ENCODE measurements at regions not wholly inside any gene's neighbourhood (a gene's known extent, or its start where the extent isn't known, plus 50 kb on each side); places are given as distances from the start of the nearest gene placed in this dataset.

DNA sequence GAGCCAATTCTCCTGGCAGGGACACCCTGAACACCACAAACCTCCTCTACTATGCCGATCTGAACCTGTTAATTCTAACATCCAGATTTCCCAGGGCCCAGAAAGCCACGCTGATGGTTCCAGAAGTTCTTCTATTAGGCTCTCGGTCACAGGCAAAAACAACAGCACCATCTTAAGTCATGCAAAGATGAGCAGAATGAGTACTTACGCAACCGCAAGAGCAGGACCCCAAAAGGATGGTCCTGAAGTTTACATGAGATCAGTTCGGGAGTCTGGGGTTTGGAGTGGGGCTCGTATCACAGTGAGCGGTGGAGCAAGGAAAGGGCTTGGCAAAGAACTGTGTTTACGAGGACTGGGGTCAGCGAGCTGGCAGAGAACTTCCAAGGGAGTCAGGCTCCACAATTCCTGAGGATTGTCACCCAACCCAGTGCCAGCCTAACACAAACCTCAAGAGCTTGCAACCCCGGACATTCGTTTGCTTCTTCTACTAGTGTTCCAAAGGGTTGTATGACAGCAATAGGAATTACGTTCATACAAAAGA lies 532.6 kb downstream of the TNS3 start:
- DNase-seq (ENCODE audit: low read depth in 2 of 3, low spot score in 2 of 3): no peak

DNA sequence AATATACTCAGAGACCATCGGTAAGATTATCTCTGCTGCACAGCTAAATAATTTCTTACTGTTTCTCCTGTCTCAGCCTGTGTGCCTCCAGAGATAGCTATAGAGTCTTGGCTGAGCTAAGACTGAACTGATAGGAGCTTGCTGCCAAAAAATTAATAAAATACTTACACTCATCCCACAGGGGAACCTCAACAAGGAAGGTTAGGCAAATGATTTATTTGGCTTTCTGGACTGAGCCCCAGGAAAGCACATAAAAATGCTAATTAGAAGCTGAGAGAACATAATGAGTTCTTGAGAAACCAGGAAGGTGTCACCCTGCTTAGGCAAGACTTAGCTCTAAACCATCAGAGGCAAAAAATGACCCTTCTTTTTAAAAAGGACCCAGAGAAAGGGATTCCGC lies 534.5 kb downstream of the TNS3 start:
- DNase-seq (ENCODE audit: low read depth in 2 of 3, low spot score in 2 of 3): no peak

DNA sequence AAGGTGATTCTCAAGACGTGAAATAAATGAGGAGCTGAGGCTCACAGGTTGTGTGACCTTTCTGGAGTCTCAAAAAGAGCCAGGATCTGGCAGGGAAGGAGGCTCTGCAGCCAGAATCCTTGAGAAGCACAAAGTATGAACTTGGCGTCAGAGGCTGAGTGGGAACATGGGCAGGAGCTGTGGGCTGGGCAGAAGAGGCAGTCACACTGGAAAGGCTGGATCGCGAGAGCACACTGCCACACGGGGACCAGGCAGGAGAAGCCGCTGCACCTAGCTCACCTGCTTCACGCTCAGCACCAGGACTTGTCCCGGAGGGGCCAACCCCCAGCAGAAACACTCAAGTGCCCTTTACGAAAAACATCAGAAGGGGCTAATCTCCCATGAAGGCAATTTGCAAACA lies 535.0 kb downstream of the TNS3 start:
- no peak for DNase-seq (ENCODE audit: low read depth in 2 of 3, low spot score in 2 of 3)

DNA sequence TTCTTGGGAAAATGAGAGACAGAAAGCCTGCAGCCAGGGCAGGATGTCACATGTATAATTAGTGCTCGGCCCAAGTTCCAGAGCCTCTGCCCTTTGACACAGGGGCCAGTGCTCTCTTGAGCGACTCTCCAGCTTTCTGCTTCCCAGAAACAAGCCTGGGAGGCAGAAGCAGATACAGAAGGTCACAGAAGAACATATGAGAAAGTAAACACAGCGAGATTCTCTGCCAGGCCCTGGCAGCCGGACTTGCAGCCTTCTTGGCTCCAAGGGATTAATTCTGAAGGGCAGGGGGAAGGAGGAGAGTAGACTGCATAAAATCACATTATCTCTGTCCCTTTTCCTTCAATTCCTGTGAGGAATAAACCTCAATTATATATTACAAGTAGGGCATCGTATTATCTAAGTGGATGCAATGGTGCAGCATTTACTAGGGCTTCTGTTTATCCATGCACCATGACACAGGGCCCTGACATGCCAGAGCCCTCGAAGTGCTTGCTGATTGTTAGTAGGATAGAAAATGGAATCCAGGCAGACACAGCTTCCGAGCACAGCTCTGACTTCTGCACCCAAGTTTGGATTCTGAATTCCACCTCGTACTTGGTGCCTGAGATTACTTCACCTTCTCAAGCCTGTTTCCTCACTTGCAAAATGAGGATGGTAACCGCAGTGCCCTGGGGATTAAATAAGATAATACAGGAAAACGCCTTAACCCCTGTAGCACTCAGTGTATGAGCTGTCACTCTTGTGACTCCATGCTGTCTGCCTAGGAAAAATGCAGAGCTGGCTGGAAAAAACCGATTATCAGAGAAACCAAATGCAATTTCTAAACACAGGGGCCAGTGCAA lies 536.5 kb downstream of the TNS3 start:
- DNase-seq (ENCODE audit: low read depth in 2 of 3, low spot score in 2 of 3): no peak

DNA sequence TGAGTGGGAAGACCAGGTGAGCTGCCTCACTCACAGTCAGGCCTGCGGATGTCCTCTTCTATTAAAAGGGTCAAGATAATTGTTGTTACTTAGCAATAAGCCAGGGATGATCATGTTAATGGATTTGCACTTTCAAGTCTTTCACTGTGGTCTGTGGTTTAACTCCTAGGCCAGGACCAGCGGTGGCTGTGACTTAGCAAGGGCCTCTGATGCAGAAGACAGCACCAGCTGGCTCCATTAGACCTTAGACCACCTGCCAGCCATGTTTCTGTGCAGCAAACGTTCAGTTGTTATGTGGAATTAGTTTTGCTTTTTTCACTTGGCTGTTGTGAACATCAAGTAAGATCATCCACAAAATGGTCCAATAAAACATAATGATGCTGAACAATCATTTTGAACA lies 537.3 kb downstream of the TNS3 start:
- no peak for DNase-seq (ENCODE audit: low read depth in 2 of 3, low spot score in 2 of 3)

DNA sequence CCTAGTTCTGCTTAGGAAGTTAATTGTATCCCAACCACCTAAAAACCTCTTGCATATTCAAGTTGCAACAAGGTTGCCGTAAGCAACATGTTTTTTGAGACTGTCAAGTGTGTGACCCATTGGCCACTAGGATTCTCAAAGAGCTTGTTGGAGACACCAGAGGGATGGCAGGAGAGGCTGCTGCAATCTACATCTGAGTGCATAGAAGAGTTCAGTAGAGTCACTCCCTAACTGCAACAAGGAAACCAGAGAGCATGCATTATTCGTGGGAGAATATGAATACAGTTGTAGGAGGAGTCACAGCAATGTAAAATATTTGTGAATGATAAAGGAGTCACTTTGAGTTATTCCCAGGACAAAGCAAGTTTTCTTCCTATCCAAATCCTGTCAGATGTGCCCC lies 538.6 kb downstream of the TNS3 start:
- DNase-seq (ENCODE audit: low read depth in 2 of 3, low spot score in 2 of 3): no peak

DNA sequence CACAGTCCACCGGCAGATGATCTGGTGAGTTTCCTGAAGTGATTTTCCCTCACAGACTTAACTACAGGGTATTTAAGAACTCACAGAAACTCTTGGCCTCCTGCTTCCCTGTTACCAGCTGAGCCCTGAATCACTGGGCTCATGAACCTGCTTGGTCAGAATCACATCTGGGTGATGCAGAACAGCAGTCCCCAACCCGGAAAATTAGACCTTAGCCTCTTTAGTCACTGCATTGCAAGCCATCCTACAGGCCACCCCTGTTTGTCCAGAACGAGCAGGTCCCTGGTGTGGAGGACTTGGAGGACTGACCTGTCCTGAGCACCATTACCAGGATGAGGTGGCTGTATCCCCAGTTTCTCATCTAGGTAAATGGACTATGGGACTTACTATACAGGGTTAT lies 539.2 kb downstream of the TNS3 start:
- no peak for DNase-seq (ENCODE audit: low read depth in 2 of 3, low spot score in 2 of 3)

DNA sequence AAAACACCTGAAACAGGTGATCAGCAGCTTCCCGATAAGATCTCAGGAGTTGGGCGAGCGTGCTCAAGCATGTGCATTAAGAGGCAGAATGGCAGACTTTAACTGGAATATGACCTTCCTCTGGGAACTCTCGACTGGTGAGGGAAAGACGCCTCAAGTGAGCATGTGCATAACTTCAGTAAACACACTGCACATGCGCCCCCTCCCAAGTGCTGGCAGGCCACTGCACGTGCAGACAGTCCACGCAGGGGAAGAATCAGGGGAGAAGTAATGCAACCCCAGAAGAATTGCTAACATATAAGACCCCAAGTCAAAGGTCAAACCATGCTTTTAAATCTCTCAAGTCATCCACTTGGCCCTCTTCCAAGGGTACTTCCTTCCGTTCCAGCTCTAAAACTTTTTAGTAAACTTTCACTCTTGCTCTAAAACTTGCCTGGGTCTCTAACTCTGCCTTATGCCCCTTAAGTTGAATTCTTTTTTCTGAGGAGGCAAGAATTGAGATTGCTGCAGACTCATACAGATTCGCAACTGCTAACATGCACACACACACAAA lies 541.0 kb downstream of the TNS3 start:
- DNase-seq (ENCODE audit: low read depth in 2 of 3, low spot score in 2 of 3): peak in 1 of 3 donors; percentile 18

DNA sequence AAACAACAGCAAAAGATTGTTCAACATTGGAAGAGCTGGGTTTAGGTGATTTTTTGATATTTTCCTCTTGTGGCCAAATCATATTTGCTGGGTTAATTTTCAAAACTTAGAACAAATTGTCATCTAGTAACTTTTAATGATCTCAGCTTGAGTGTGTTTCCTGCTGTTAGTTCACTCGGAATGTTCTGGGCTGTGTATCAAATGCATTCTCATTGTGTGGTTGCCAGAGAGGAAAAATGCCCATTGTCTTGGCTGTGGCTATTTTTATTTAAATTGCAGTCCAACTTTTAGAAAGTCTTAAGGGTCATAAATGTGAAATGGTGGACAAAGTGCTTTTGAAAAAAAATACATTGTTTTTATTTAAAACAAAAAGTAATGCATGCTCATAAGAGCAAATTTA lies 542.0 kb downstream of the TNS3 start:
- DNase-seq (ENCODE audit: low read depth in 2 of 3, low spot score in 2 of 3): no peak

DNA sequence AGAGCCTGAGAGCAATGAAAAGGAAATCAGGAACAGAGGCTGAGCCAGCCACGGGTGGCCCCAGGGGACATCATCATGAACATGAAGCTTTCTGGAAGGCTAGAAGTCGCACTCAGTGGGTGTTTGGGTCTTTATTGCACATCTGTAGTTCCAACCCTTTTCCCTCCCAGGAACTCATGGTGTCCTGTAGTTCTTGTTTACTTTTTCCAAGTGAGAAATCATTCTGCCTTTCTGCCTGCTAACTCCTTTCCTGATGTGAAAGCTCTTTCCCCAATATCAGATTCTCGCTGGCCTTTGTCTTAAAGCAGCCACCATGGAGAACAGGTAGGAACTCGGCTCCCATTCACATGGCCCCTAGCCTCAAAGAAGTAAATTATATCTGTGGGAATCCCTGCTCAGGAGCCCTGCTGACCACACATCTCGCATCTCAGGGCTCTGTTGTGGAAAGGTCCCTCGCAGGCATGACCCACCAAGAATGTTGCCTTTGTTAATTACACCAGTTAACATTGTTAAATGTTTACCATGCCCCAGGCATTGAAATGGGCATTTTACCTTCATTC lies 542.7 kb downstream of the TNS3 start:
- no peak for DNase-seq (ENCODE audit: low read depth in 2 of 3, low spot score in 2 of 3)

DNA sequence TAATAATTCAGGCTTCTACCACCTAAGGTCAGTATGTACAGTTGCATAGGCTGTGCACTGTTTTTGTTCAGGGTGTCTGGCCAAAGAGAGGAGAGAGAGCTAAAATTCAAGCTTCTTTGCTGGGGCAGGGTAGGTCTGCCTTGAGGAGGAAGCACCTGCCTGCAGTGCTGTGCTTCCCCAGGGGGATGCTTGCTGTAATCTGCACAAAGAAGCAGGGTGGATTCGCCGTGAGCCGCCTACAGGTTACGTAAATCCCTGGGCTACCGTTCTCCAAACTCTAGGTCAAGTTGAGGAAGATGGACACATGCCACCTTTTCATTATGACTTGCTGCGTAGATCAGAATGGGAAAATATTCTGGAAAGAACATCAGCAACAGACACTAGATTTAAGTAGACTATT lies 543.3 kb downstream of the TNS3 start:
- no peak for DNase-seq (ENCODE audit: low read depth in 2 of 3, low spot score in 2 of 3)

DNA sequence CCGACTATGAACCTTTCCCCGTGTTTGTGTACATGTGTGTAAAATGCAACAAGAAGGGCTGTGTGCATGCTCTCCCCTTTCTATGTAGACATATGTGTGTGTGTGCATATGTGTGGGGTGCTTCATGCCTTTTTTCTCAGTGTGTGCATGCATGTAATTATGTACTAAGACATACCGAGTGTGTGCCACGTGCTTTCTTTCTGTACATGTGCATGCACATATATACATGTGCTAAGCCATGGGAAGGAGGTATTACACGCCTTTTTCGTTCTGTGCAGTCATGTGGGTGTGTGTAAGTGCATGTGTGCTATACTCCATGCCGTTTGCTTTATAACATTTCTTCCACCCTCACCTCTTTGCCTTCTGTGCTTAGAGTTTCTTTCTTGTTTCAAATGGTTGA lies 544.3 kb downstream of the TNS3 start:
- DNase-seq (ENCODE audit: low read depth in 2 of 3, low spot score in 2 of 3): no peak

DNA sequence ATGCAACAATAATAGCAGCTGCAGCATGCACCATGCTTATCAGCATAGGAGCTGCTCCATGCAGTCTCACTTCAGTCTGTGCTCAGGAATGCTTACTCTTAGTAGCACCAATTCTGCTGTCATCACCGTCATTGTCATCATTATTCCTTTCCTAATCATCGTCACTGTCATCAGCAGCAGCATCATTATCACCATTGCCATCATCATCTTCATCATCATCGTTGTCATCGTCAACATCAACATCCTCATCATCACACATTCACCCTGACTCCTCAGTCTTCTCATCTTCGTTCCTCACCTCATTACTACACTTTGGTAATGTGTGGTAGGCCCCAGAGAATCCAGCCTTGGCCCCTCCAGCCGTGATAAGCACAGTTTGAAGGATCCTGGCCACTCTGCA lies 545.0 kb downstream of the TNS3 start:
- no peak for DNase-seq (ENCODE audit: low read depth in 2 of 3, low spot score in 2 of 3)

DNA sequence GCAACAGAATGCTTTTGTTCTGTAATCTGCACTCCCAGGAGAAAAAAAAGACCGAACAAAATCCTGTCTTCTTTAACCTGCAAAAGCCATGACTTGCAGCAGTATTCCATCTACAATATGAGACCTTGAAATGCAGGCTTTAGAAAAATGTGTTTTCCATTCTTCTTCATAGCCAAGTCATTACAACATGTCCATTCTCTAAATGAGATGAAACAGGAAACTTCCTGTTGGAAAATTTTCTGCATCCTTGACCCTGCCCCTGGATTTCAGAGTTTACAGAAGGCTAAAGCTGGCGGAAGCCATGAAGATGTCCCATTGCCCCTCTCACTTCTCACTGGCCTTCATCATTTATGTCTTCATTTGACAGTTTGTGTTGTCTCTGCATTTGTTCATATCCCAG lies 546.4 kb downstream of the TNS3 start:
- DNase-seq (ENCODE audit: low read depth in 2 of 3, low spot score in 2 of 3): no peak

DNA sequence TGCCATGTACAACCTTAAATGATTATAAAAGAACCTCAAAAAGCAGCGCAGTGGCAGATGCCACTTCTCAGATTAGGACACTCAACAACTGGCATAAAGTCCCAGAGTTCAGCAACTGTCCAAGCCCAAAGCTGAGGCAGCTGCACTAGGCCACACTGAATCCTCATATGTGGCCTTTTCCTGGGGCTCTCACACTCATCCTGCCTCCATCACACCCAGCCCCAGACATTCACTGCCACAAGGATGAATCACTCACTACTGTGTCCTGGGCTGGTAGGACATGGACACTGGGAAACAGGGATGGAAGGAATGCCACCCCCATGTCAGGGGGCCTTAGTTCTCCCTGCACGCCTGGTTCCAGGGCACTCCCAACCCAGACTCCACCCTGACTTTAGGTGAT lies 547.7 kb downstream of the TNS3 start:
- DNase-seq (ENCODE audit: low read depth in 2 of 3, low spot score in 2 of 3): no peak

DNA sequence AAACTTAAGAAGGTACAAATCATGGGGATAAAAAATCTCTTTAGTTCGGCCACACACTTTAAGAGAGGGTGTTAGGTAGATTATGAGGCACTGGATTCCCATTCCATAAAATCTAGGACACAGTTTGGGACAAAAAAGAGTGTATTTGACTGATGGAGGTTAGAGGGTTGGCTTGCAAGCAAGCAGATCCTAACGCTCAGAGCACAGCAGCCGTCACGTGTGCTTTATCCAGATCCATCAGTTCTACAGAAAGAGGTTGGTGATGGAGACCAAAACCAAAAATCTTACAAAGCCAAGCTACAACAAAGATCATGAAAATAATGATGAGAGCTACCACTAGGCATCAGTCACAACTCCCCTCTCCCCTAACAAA lies 549.4 kb downstream of the TNS3 start:
- DNase-seq (ENCODE audit: low read depth in 2 of 3, low spot score in 2 of 3): no peak

DNA sequence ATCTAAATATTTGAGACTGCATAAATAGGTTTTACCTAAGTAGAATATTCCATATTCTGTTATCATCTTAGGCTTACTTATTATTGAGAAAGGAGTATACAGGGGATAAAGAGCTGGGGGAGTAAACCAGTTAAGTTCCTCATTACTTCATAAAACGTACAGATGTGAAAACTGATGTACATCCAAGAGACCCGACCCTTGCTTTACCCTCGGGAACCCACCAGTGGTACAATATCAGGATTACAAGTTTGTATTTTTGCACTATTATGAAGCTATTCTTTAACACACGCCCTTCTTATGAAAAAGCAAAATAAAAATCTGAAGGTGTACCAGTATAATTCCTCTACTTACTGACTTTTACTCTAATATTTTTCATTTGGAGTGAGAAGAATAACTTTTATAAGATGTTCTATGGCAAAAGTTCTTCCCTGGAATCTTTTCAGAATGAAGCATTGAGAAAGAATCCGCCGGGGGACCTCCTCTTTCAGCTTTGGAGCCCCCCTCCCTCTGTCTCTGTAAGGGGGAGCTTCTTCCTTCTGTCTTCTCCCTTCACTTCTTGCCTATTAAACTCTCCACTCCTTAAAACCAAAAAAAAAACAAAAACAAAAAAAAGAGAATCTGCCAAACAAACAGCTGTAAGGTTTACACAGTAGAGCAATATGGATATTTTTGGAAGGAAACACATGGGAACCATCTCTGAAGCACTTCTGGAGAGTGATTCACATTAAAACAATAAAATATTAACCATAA lies 550.0 kb downstream of the TNS3 start:
- DNase-seq (ENCODE audit: low read depth in 2 of 3, low spot score in 2 of 3): no peak

DNA sequence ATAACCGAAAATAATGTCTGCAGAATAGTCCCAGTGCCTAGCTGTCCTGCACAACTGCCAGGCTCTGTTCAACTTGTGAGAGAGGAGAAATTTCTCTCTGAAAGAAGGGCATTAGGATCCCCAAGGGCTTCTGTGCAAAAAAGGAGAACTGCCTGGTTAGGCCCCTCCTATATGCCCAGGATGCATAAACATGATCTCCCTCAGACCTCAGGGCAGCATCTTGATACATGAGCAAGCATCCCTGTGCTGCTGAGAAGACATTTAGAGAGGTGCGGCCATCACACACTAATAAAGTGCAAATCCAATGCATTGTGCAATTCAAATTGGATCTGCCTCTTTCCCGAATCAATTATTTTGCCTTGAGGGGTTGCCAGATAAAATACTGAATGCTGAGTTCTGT lies 553.6 kb downstream of the TNS3 start:
- no peak for DNase-seq (ENCODE audit: low read depth in 2 of 3, low spot score in 2 of 3)

DNA sequence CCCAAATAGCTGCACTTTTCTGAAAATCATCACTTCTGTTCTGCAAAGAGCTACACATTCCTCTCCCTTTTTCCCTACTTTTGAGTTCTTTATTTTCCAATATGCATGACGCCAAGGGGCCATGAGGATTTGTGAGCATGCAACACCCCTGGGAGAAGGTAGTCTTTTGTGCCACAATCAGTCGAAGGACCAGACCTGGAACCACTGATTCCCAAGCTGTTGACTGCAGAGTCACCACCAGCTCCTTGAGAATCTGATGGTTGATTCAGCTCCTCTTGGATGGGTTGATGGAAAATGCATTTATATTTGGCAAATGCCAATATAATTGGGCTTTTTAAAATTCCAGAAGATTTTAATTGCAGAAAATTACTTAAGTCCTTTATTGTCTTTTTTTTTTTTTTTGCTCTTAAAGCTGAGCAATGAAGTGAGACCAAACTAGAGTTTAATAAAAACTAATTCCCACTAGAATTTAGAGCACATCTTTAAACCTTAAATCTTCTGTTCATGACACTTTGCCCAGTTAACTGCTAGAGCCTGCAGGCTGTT lies 554.1 kb downstream of the TNS3 start:
- DNase-seq (ENCODE audit: low read depth in 2 of 3, low spot score in 2 of 3): no peak

DNA sequence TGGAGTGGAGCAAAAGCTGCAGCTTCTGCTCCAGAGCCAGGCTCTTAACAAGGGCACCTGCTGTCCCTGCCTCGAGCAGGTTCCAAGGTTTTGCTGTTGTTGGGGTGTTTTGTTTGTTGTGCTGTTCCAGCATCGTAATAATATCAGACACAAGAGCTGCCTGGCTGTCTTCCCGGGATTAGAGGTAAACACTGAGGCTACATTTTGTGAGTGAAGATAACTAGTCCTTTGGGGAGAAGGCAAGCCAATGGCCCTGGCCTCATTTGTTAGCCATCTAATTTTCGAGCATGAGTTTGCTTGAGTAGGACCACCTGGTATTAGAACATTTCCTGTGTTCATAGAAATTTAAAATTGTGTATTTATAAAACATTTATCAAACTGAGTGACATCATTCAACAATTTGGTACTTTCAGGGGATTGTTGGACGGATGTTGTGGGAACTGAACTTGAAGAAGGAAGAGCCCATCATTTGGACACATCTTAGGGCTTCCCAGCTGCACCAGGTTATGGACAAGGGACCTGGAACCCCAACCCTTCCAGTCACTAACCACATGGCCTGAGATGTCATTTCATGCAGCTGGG lies 555.0 kb downstream of the TNS3 start:
- DNase-seq (ENCODE audit: low read depth in 2 of 3, low spot score in 2 of 3): no peak

DNA sequence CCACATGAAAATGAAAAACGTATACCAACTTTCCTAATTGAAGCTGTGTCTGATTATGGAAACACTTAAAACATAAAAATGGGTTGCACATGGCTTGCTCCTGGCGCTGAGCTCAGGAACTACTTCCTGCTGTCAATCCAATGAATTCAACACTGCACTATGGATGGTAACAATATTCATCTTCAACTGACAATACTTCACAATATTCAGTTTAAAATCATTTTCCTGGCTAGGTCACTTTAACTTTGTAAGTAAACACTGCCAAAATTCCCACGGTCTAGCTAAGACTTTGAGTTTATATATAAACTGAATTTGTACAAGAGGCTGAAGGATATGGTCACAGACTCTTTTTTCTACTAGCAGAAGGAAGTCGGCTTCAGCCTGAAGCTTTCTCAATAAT lies 556.9 kb downstream of the TNS3 start:
- no peak for DNase-seq (ENCODE audit: low read depth in 2 of 3, low spot score in 2 of 3)

All from hematopoietic multipotent progenitor cell (in vitro differentiated cells).